HCT116 (cell line): ENCODE measurements at regions not wholly inside any gene's neighbourhood (a gene's known extent, or its start where the extent isn't known, plus 50 kb on each side); places are given as distances from the start of the nearest gene placed in this dataset.

ENCODE experiments used
- ATAC-seq: fragments of 200-7000 bp; cut with Tn5 transposase; 2 replicates; pipeline ENCODE4 v1.9.1; 2020; ENCODE audit warnings: mild to moderate bottlenecking, moderate library complexity
- BruUV-seq: library from RNA; stranded (reverse); fragments of 400-500 nt; replicated peaks from 2 replicates; lab custom pipeline; 2021; lab: Mats Ljungman, UMichigan
- CTCF ChIA-PET: fragments of 300-600 bp; sonication (Branson Sonifier 250); formaldehyde crosslinking; loops from one replicate; lab custom pipeline; 2021; ENCODE audit warnings: antibody characterized with exemption; lab: Charles Lee
- POLR2A ChIA-PET: fragments of 300-600, 350-600 bp; sonication (Branson Sonifier 250); formaldehyde crosslinking; loops from one replicate; lab custom pipeline; 2021; ENCODE audit warnings: antibody characterized with exemption; lab: Charles Lee
- RAD21 ChIA-PET, 2 experiments: fragments of 300-600 bp; sonication (Branson Sonifier 250); formaldehyde crosslinking; loops; one replicate each; lab custom pipeline; 2023; ENCODE audit warnings: low total read pairs in 2 of 2; ENCODE audit not compliant: uncharacterized antibody in 2 of 2, unreplicated experiment in 2 of 2, low non-redundant PET in 1 of 2; lab: Charles Lee
- DNase-seq: peaks from one replicate; pipeline ENCODE4 v3.0.0-alpha.2; 2010; ENCODE audit warnings: low read depth, low spot score
- H2AFZ ChIP-seq: fragments of 200-600 bp; shearing (Covaris generic), sonication (generic); 2 replicates; pipeline ENCODE4 v1.6.1; 2017; ENCODE audit warnings: low read depth, mixed run types, mixed read lengths, antibody characterized with exemption, low read length; ENCODE audit not compliant: poor library complexity, severe bottlenecking
- H3K27ac ChIP-seq: 2 replicates; pipeline ENCODE4 v1.5.1; 2012; ENCODE audit warnings: low read depth, low read length
- H3K27me3 ChIP-seq: fragments of 200-600 bp; sonication (generic); 2 replicates; pipeline ENCODE4 v1.6.1; 2016; ENCODE audit warnings: mixed run types, low read length, mixed read lengths; ENCODE audit not compliant: insufficient read depth
- H3K36me3 ChIP-seq, 2 experiments: fragments of 200-500 bp in 1 of 2; fragments of 200-600 bp in 1 of 2; sonication (Bioruptor generic) in 1 of 2; sonication (generic) in 1 of 2; 2 replicates each; pipeline versions ENCODE4 v1.5.1 to v1.6.1; 2014 to 2016; ENCODE audit warnings: low read length in 2 of 2, inconsistent platforms in 1 of 2, mixed read lengths in 1 of 2, mixed run types in 1 of 2; ENCODE audit not compliant: insufficient read depth in 2 of 2, control insufficient read depth in 1 of 2
- H3K4me1 ChIP-seq, 2 experiments: fragments of 200-600 bp in 1 of 2; sonication (generic) in 1 of 2; 2 replicates each; pipeline versions ENCODE4 v1.5.1 to v1.6.1; 2012 to 2017; ENCODE audit warnings: low read length in 2 of 2, inconsistent platforms in 1 of 2, mild to moderate bottlenecking in 1 of 2, mixed read lengths in 1 of 2, mixed run types in 1 of 2, moderate library complexity in 1 of 2; ENCODE audit not compliant: insufficient read depth in 2 of 2, control insufficient read depth in 1 of 2
- H3K4me2 ChIP-seq: fragments of 200-600 bp; sonication (generic); 2 replicates; pipeline ENCODE4 v1.6.1; 2017; ENCODE audit warnings: mixed run types, low read length, mixed read lengths
- H3K4me3 ChIP-seq, 2 experiments: fragments of 200-600 bp in 1 of 2; sonication (generic) in 1 of 2; replicated peaks in 1 of 2; 2 replicates each; pipeline ENCODE4 v1.5.1; 2011 to 2016; ENCODE audit warnings: low read length in 2 of 2, control low read depth in 1 of 2, low read depth in 1 of 2, mild to moderate bottlenecking in 1 of 2, mixed read lengths in 1 of 2, mixed run types in 1 of 2
- H3K79me2 ChIP-seq: fragments of 200-600 bp; sonication (generic); 2 replicates; pipeline ENCODE4 v1.6.1; 2017; ENCODE audit warnings: mild to moderate bottlenecking, mixed run types, low read length, moderate library complexity, mixed read lengths; ENCODE audit not compliant: insufficient read depth
- H3K9ac ChIP-seq: fragments of 200-600 bp; sonication (generic); 2 replicates; pipeline ENCODE4 v1.6.1; 2016; ENCODE audit warnings: low read length, mixed read lengths
- H3K9me2 ChIP-seq: fragments of 200-600 bp; sonication (generic), shearing (Covaris generic); 2 replicates; pipeline ENCODE4 v1.6.1; 2017; ENCODE audit warnings: mixed run types, mild to moderate bottlenecking, moderate library complexity; ENCODE audit not compliant: insufficient read depth
- H3K9me3 ChIP-seq, 2 experiments: fragments of 200-500 bp in 1 of 2; fragments of 200-600 bp in 1 of 2; sonication (Bioruptor generic) in 1 of 2; sonication (generic) in 1 of 2; 2 replicates each; pipeline ENCODE4 v1.6.1; 2014 to 2017; ENCODE audit warnings: low read length in 2 of 2, mixed read lengths in 2 of 2, inconsistent platforms in 1 of 2, low read depth in 1 of 2, mild to moderate bottlenecking in 1 of 2, mixed run types in 1 of 2, moderate library complexity in 1 of 2; ENCODE audit not compliant: control insufficient read depth in 1 of 2, insufficient read depth in 1 of 2
- H4K20me1 ChIP-seq: fragments of 200-600 bp; sonication (generic), shearing (Covaris generic); 2 replicates; pipeline ENCODE4 v1.6.1; 2017; ENCODE audit warnings: mixed run types, mild to moderate bottlenecking, moderate library complexity; ENCODE audit not compliant: insufficient read depth
- CBX3 ChIP-seq: IDR thresholded peaks from 2 replicates; pipeline ENCODE4 v1.6.1; 2012; ENCODE audit warnings: low read depth
- CEBPB ChIP-seq: IDR thresholded peaks from 2 replicates; pipeline ENCODE4 v1.6.1; 2012; ENCODE audit warnings: low read depth
- EGR1 ChIP-seq: IDR thresholded peaks from 2 replicates; pipeline ENCODE4 v1.6.1; 2012; ENCODE audit warnings: low read depth
- ELF1 ChIP-seq: IDR thresholded peaks from 2 replicates; pipeline ENCODE4 v1.6.1; 2012; ENCODE audit warnings: low read depth, borderline replicate concordance
- EZH2 ChIP-seq: fragments of 200-600 bp; sonication (generic); IDR thresholded peaks from 2 replicates; pipeline ENCODE4 v1.6.1; 2017; ENCODE audit warnings: antibody characterized with exemption, mixed run types
- EZH2phosphoT487 ChIP-seq: fragments of 200-600 bp; IDR thresholded peaks from 2 replicates; pipeline ENCODE4 v1.6.1; 2018; ENCODE audit warnings: antibody characterized with exemption, borderline replicate concordance
- FOSL1 ChIP-seq: IDR thresholded peaks from 2 replicates; pipeline ENCODE4 v1.6.1; 2012; ENCODE audit warnings: low read depth
- POLR2AphosphoS5 ChIP-seq: IDR thresholded peaks from 2 replicates; pipeline ENCODE4 v1.6.1; 2011; ENCODE audit warnings: mild to moderate bottlenecking, low read depth, low read length, moderate library complexity
- RAD21 ChIP-seq: IDR thresholded peaks from 2 replicates; pipeline ENCODE4 v1.6.1; 2012; ENCODE audit warnings: low read depth, mild to moderate bottlenecking
- REST ChIP-seq: IDR thresholded peaks from 2 replicates; pipeline ENCODE4 v1.6.1; 2012; ENCODE audit warnings: low read depth
- SIN3A ChIP-seq: IDR thresholded peaks from 2 replicates; pipeline ENCODE4 v1.6.1; 2012; ENCODE audit warnings: low read depth
- SRF ChIP-seq: IDR thresholded peaks from 2 replicates; pipeline ENCODE4 v1.6.1; 2012; ENCODE audit warnings: low read depth
- ZNF274 ChIP-seq: fragments of 200-500 bp; sonication (Bioruptor generic); IDR thresholded peaks from 2 replicates; pipeline ENCODE4 v1.6.1; 2014; ENCODE audit warnings: mild to moderate bottlenecking, low read depth, low read length, inconsistent platforms
- intact Hi-C: fragments of 100-400 bp; cut with micrococcal nuclease; formaldehyde crosslinking; loops from 2 replicates; pipeline ENCODE4 v1.10.0; 2022
- TF ChIP-seq, protein P1 (sequence below), 3 experiments: fragments of 200-600 bp in 1 of 3; sonication (generic) in 1 of 3; IDR thresholded peaks in 2 of 3; conservative IDR thresholded peaks in 1 of 3; 2 replicates each; pipeline ENCODE4 v1.5.1; 2012 to 2017; ENCODE audit warnings: low read depth in 2 of 3, low read length in 2 of 3, antibody characterized with exemption in 1 of 3, borderline replicate concordance in 1 of 3, control low read depth in 1 of 3, mild to moderate bottlenecking in 1 of 3, mixed read lengths in 1 of 3, mixed run types in 1 of 3, moderate library complexity in 1 of 3; ENCODE audit not compliant: insufficient read depth in 1 of 3

GRCh38 chr4:127217586-127218229, 415.0 kb upstream of the INTU start:
- Histone ChIP-seq H3K9ac (no peak overlapping the region), H3K36me3 (no peaks in the 10 kb centered on the region), H2AFZ (no peak overlapping the region), H4K20me1 (no peaks in the 10 kb centered on the region), H3K9me3 (no peaks in the 10 kb centered on the region), H3K27ac (no peak overlapping the region), H3K4me3 (no peak overlapping the region), H3K79me2 (no peaks in the 10 kb centered on the region), H3K9me2 (no peaks in the 10 kb centered on the region), H3K4me1 (no peaks in the 10 kb centered on the region), H3K27me3 (no peaks in the 10 kb centered on the region), H3K4me2 (no peak overlapping the region)
- ChIA-PET RAD21 (no interaction called here), CTCF (no interaction called here), POLR2A (no interaction called here)
- no peak for DNase-seq
- intact Hi-C loops: no loop called here
- ATAC-seq: no peak
- no TSS peak for BruUV-seq
- no peak for TF ChIP-seq CBX3
- no peak for TF ChIP-seq SIN3A
- TF ChIP-seq ELF1: no peak
- no peak for TF ChIP-seq EGR1
- no peak for TF ChIP-seq ZNF274
- TF ChIP-seq, protein P1, sequence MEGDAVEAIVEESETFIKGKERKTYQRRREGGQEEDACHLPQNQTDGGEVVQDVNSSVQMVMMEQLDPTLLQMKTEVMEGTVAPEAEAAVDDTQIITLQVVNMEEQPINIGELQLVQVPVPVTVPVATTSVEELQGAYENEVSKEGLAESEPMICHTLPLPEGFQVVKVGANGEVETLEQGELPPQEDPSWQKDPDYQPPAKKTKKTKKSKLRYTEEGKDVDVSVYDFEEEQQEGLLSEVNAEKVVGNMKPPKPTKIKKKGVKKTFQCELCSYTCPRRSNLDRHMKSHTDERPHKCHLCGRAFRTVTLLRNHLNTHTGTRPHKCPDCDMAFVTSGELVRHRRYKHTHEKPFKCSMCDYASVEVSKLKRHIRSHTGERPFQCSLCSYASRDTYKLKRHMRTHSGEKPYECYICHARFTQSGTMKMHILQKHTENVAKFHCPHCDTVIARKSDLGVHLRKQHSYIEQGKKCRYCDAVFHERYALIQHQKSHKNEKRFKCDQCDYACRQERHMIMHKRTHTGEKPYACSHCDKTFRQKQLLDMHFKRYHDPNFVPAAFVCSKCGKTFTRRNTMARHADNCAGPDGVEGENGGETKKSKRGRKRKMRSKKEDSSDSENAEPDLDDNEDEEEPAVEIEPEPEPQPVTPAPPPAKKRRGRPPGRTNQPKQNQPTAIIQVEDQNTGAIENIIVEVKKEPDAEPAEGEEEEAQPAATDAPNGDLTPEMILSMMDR (IDR thresholded peaks at IDR 0.05 in 2 of 3, conservative IDR thresholded peaks at IDR 0.05 in 1 of 3; ENCODE audit: borderline replicate concordance in 1 of 3, insufficient read depth in 1 of 3, low read depth in 2 of 3, low read length in 2 of 3): no peak
- no peak for TF ChIP-seq RAD21
- TF ChIP-seq SRF: no peak
- TF ChIP-seq CEBPB: no peak
- TF ChIP-seq REST: no peak
- no peak for TF ChIP-seq EZH2phosphoT487
- TF ChIP-seq POLR2AphosphoS5: no peak
- TF ChIP-seq FOSL1: no peak
- no peak for TF ChIP-seq EZH2
